ENCODE measurements at regions not wholly inside any gene's neighbourhood (a gene's known extent, or its start where the extent isn't known, plus 50 kb on each side); places are given as distances from the start of the nearest gene placed in this dataset.

DNA sequence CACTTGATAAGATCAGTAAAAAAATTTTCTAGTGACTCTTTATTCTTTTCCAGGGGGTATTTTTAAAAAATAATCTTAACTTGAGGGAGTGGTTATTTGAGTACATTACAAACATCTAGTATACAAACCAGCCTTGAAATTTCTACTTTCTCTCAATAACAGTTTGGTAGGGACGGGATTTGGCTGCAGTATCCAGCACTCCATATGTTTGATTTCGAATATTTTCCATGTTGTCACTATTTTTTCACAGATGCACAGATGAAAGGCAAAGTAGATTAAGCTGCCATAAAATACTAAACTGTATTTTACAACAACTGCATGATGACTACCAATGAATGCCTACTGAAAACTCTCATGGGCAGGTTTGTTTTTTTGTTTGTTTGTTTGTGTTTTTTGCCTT lies 225.0 kb downstream of the COX7B2 start:
- no peak for DNase-seq (ENCODE audit: low read depth)

GRCh38 chr4:46676364-46676763 lies 232.7 kb downstream of the COX7B2 start:
- DNase-seq (ENCODE audit: low read depth): no peak

- no peak for DNase-seq (ENCODE audit: low read depth)
Observed at GRCh38 chr4:46674326-46674725, 234.7 kb downstream of the COX7B2 start.

DNA sequence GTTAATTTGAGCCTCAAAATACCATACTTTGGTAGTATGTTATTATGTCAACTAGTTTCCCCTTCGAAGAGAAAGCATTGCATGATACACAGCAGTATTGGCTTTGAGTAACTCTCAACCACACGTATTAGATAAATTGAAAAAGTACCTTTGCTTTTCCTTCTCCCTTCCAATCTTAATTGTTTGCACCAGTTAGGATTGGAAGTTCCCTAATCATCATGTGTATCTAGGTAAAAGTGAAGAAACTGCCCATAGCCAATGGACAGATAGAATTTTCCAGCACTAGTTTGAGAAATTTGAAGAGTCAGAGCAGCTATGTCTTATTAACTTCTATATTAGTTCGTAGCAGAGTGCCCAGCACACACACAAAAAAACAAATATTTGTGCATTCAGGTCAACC lies 241.3 kb downstream of the COX7B2 start:
- DNase-seq (ENCODE audit: low read depth): no peak

- DNase-seq (ENCODE audit: low read depth): no peak
Observed at GRCh38 chr4:46656071-46656470, 253.0 kb downstream of the COX7B2 start.

DNA sequence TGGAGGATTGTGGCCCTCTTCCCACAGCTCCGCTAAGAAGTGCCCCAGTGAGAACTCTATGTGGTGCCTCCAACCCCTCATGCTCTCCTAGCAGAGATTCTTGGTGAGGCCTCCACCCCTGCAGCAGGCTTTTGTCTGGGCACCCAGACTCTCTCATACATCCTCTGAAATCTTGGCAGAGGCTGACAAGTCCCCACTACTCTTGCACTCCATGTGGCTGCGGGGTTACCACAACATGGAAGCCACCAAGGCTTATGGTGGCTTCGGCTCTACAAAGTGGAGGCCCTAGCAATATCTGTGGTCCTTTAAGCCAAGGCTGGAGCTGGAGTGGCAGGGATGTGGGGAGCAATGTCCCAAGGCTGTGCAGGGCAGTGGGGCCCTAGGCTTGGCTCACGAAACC lies 255.2 kb downstream of the COX7B2 start:
- no peak for DNase-seq (ENCODE audit: low read depth)

DNA sequence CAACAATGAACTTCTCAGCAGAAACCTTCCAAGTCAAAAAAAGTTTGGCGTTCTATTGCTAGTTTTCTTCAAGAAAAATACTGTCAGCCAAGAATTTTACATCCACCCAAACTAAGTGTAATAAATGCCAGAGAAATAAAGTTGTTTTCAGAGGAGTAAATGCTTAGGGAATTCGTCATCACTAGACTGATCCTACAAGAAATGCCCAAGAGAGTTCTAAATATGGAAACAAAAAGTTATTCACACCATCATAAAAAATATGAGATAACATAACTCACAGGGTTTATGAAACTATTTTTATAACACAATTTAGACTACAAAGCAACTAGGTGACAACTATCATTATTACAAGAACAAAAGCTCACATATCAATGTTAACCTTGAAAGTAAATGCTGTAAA lies 259.5 kb upstream of the GABRA2 start:
- peak; percentile 3 for DNase-seq (ENCODE audit: low read depth)

- DNase-seq (ENCODE audit: low read depth): peak; percentile 72
Observed at GRCh38 chr4:46648088-46648744, 258.3 kb upstream of the GABRA2 start.

GRCh38 chr4:46645126-46645525 lies 255.2 kb upstream of the GABRA2 start:
- no peak for DNase-seq (ENCODE audit: low read depth)

All from amniotic epithelial cell (primary cell).